ENCODE measurements at regions not wholly inside any gene's neighbourhood (a gene's known extent, or its start where the extent isn't known, plus 50 kb on each side); places are given as distances from the start of the nearest gene placed in this dataset.

DNA sequence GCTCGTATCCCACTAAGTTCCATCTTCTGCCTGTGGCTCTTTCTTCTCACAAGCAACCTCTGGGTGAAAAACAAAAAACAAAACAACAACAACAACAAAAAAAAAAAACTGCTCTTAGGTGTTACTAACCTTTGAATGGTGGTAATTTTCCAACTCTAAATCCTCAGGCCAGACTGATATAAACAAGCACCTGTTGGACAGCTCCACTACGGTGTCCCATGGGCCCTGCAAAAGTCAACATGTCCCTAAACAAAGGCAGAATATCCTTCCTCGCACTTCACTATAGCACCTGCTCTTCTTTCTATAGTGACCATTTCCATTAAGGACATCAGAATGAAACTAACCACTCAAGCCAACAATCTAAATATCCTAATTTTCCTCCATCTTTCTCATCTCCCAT lies 54.6 kb upstream of the PARM1 start:
- DNase-seq (ENCODE audit: low spot score) = no peak

DNA sequence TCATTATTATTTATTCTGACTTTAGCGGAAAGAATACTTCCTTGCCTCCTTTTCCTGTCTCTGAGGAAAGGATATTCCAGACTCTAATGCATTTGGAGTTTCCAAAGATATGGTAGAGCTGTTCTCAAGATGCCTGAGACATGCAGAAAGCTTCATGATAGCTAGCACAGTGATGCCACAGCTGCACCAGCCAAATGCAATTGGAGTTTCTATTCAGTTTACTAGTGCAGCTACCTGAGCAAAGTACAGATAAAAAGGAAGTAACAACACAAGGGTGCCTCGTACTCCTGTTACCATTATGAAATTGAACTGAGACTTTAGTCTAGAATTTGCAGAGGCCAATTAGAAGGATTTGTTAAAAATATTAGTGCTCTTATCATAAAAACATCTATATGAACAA lies 57.5 kb upstream of the PARM1 start:
- DNase-seq (ENCODE audit: low spot score) = no peak

DNA sequence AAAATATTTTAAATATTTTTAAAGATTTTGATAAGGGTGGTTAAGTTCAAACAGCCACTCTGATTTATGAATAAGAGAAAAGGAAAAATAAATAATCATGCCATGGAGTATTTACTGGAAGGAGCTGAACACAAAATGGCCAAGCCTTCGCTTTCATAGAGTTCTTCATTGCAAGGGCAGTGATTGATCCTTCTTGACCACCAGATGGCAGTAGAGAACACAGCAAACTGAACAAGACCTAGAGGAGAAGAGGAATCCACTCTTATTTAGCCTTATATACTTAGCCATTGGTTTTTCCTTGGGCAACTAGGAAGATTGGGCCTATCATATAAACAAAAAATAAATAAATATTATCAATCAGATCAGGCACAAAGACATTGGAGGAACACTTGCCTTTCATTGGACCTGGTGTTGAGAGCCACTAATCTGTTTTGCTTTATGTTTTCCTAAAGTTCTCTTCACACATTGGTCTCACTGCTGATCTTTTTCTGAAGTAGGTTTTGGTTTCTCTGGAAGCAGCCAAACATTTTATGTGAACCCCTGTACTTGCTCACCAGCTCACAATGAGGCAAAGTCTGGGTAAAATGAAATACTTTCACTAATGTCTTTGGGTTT lies 58.1 kb upstream of the PARM1 start:
- peak; percentile 95 for DNase-seq (ENCODE audit: low spot score)

DNA sequence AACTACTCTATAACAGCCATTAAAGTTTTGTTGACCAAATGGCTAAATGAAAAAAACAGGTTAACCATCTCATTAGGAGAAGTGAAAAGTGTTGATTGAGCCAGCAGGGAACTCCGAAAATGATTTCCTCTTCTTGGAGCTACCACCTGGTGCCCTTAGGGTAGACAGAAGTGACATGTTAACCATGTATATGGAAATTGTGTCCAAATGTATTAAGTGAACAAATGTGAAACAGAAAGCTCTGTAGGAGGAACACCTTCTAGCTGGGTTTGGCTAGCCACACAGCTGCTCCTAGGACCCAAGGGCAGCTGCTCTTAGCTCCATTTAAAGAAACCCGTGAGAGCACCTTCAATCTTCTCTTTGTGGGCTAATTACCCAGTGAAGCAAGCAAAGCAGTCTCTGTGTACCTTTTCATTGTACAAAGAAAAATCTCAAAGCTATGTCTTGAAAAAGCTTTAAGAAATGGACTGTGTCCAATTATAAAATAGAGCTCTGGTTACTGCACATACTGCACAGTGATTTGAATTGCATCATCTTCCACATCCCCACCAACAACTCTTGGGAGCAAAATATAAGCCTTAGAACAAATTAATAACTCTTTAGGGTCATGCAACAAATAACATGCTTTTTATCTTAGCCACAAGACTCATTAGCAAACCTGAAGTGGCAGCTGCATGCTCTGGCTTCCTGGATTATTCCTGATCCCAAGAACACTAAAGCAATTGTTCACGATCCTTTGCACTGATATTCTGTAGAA lies 59.2 kb upstream of the PARM1 start:
- DNase-seq (ENCODE audit: low spot score) = no peak

DNA sequence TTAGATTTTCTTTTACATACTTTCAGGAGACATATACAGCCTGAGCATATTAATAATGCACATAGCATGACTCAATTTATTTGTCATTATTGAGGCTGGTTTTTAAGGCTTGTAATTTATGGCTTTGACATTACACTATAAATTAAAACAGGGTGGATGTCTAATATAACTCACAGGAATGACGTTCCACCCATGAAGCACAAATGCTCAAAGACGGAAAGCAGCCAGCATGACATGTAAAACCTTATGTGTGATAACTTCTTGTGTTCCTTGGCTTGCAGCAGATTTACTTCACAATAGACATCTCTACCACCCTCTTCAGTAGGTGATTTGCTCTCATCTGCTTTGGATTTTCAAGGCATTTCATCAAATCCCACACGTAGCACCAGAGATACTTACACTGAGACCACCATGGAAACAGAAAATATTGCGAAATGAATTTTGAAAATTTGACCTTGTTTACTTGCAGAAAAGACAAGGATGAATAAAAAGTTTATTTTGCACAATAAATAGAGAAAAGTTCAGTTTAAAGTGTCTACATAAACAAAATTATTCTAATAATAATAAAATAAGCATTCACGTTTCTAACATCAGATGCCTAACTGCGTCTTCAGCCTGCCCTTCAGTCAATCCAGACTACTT lies 64.7 kb upstream of the BTC start:
- DNase-seq (ENCODE audit: low spot score) = no peak

DNA sequence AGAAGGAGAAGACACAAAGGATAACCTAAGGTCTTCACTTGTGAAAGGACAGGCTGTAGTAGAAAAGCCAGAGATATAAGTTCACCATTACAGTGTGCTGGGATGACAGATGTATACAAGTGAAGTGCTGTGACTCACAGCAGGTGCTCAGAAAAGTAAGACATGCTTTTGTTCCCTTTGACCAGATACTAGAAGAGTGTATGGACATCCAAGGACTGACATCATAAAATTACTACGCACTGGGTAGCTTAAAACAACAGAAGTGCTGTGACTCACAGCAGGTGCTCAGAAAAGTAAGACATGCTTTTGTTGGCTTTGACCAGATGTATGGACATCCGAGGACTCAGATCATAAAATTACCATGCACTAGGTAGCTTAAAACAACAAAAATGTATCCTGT lies 61.6 kb upstream of the BTC start:
- no peak for DNase-seq (ENCODE audit: low spot score)

DNA sequence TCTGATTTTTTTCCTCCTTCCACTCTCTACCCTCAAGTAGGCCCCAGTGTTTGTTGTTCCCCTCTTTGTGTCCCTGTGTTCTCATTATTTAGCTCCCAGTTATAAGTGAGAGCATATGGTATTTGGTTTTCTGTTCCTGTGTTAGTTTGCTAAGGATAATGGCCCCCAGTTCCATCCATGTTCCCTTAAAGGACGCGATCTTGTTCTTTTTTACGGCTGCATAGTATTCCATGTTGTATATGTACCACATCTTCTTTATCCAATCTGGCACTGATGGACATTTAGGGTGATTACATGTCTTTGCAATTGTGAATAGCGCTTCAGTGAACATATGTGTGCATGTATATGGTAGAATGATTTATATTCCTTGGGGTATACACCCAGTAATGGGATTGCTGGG lies 54.5 kb upstream of the BTC start:
- DNase-seq (ENCODE audit: low spot score) = no peak

DNA sequence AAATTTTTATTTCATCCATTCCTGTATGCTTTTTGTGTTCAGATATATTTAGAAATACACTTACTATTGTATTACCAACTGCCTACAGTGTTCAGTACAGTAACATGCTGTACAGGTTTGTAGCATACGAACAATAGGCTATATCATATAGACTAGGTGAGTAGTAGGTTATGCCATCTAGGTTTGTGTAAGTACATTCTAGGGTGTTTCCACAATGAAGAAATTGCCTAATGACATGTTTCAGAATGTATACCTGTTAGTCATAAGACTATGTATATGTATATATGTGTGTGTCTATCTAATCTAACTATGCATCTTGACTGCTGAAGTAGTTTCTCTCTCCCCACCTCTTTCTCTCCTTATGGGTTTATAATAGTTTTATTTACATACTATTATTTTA lies 51.5 kb upstream of the BTC start:
- no peak for DNase-seq (ENCODE audit: low spot score)
